NCI-H2227 (cell line): ENCODE measurements at regions not wholly inside any gene's neighbourhood (a gene's known extent, or its start where the extent isn't known, plus 50 kb on each side); places are given as distances from the start of the nearest gene placed in this dataset.
"Not testable (repeated sequence)": the region's sequence is repeated elsewhere in the genome, so short reads cannot be mapped to it uniquely, and the experiment has no call there.

Experiments
- DNase-seq: peaks from one replicate; lab custom pipeline; 2025; ENCODE audit not compliant: unreplicated experiment; lab: John Stamatoyannopoulos, UW

DNA sequence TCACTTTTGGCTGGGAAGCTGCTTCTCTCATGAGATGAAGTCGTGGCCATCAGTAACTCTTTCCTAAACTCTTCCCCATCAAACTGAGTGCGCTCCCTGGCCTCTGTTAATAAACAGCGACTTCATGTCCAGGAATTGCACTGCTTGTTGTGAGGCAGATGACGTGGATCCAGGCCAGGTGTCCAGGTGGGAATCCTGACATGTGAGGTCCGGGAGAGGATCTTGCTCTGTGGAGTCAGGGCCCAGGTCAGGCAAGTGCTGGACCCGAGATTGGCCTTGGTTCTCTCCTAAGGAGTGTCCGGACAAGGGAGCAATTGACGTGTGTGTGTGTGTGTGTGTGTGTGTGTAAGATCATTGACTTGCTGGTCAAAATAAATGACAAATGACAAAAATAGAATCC, 362.7 kb downstream of the GLRX3 start:
- no peak for DNase-seq

- DNase-seq, result no peak
Observed at GRCh38 chr10:130499541-130499940, 363.4 kb downstream of the GLRX3 start.

- DNase-seq, result no peak
Observed at GRCh38 chr10:130500261-130501000, 364.2 kb downstream of the GLRX3 start.

- no peak for DNase-seq
Observed at GRCh38 chr10:130507461-130507860, 371.3 kb downstream of the GLRX3 start.

- no peak for DNase-seq
Observed at GRCh38 chr10:130509881-130510689, 373.9 kb downstream of the GLRX3 start.

- DNase-seq, result no peak
Observed at GRCh38 chr10:130510755-130511154, 374.6 kb downstream of the GLRX3 start.

GRCh38 chr10:130511766-130512165, 375.6 kb downstream of the GLRX3 start:
- no peak for DNase-seq

DNA sequence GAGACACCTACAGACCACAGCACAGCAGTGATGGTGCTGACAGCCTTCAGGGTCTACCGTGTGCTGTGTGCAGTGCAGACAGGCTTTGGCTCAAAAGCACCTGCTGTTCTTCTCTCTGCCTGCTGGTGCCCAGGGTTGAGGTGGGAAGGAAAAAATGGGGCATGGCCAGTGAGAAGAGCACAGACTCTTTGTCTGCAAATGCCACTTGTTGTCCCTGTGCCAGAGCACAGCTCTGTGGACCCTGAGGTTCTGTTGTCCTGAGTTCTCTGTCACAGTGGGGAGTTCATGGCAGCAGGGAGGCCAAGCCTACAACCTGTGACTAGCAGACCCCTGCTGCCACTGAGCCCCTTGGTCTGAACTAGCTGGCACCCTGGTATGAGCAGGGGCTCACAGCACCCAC, 376.7 kb downstream of the GLRX3 start:
- DNase-seq, result no peak

DNA sequence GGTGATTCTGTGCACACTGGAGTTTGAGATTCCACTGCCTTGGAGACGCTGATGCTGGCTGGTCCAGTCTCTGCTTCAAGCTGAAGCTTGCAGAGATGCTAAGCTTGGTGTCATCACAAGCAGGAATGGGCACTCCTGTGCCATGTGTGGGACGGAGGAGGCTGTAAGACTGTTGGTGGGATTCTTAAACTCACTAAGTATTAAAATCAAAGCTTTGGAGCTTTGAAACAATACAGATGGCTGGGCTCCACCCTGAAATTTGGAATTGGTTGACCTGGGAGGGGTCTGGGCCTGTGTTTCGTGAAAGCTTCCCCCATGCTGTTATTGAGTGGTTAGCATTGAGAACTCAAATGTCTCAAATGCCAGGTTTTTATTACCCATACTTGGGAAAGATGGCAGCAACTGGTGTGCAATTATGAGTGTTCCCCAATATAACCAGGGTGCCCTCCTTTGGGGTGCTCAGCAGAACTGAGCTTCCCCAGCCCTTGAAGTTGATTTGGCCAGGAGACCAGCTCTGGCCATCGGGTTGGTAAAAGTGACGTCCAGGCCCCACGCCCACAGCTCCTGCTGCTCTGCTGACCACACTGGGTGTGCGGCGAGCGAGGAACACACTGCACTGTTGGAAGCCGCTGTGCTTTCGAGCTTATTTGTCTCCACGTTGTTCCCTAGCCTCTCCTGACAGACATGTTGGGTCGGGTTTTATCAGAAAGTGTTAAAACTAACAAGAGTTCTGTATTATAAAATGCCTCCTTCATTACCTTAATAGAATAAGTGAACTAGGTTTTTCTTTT, 377.7 kb downstream of the GLRX3 start:
- DNase-seq, result no peak

- DNase-seq, result no peak
Observed at GRCh38 chr10:130515670-130516069, 379.5 kb downstream of the GLRX3 start.

- no peak for DNase-seq
Observed at GRCh38 chr10:130516141-130516735, 380.0 kb downstream of the GLRX3 start.

DNA sequence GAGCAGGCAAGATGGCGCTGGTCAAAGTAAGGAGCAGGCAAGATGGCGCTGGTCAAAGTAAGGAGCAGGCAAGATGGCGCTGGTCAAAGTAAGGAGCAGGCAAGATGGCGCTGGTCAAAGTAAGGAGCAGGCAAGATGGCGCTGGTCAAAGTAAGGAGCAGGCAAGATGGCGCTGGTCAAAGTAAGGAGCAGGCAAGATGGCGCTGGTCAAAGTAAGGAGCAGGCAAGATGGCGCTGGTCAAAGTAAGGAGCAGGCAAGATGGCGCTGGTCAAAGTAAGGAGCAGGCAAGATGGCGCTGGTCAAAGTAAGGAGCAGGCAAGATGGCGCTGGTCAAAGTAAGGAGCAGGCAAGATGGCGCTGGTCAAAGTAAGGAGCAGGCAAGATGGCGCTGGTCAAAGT, 382.7 kb downstream of the GLRX3 start:
- DNase-seq, result not testable (repeated sequence)

GRCh38 chr10:130519791-130520190, 383.6 kb downstream of the GLRX3 start:
- no peak for DNase-seq

- no peak for DNase-seq
Observed at GRCh38 chr10:130531312-130531711, 395.1 kb downstream of the GLRX3 start.

- no peak for DNase-seq
Observed at GRCh38 chr10:130541090-130541489, 404.9 kb downstream of the GLRX3 start.

DNA sequence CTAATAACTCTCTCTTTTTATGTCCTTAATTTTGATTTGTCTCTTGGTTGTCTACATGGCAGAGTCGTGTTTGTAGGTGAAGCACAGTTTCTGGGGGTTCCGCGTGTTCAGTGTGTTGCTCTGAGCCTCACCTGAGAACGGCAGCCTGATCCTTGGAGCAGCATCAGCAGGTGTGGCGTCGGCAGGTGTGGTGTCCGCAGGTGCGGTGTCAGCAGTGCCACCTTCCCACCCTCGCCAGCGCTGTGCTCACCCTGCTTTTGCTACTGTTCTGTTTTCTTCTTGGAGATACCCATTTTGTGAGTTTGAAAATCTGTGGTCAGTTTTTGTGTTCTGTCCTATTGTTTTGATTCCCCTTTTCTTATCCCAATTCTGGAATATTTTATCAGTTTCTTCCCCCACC, 406.6 kb downstream of the GLRX3 start:
- DNase-seq, result no peak

GRCh38 chr10:130543794-130544193, 407.6 kb downstream of the GLRX3 start:
- DNase-seq, result no peak

- no peak for DNase-seq
Observed at GRCh38 chr10:130545122-130545521, 408.9 kb downstream of the GLRX3 start.

- no peak for DNase-seq
Observed at GRCh38 chr10:130545697-130546096, 409.5 kb downstream of the GLRX3 start.

DNA sequence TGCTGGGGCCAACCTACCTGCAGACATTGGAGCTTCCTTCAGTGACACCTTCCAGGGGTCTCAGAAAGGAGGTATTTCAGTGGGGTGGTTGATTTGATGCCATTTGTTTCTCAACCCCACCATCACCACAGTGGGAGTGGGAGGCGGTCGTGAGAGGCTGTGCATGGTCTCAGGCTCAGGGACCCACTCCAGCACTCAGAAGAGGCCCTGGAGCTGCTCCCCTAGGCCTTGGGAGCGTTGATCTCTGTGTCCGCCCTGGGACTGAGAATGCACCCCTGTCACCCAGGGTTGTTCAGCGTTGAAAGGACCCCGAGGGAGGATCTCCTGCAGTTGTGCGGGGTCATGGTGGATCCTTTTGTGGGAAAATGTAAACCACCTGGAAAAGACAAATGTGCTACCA, 410.6 kb downstream of the GLRX3 start:
- no peak for DNase-seq

DNA sequence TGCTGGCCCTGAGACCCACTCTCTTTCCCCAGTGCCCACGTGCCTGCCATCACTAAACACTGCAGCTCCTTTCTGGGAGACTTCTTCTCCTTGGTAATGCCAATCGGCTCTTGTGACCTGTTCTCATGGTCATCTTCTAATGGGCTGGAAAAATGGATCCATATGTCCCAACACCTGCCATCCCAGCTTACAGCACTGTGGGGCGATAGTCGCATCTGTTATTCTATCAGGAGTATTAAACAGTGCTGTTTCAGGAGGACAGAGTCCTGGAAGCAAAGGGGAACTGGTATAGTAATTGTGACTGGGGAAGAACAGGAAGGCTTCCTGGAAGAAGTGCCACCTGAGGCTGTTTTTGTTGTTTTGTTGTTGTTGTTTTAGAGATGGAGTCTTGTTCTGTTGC, 411.2 kb downstream of the GLRX3 start:
- DNase-seq, result no peak
